GM08714 (cell line): ENCODE measurements at regions not wholly inside any gene's neighbourhood (a gene's known extent, or its start where the extent isn't known, plus 50 kb on each side); places are given as distances from the start of the nearest gene placed in this dataset.

Experiments
- H3K4me3 ChIP-seq: fragments of 200-500 bp; sonication (Bioruptor generic); 2 replicates; pipeline ENCODE4 v1.5.1; 2014; ENCODE audit warnings: mild to moderate bottlenecking, low read length, inconsistent platforms
- ZNF274 ChIP-seq: IDR thresholded peaks from 2 replicates; pipeline ENCODE4 v1.6.1; 2012; ENCODE audit warnings: mild to moderate bottlenecking, low read depth, low read length

- TF ChIP-seq ZNF274, result no peak
- H3K4me3 ChIP-seq, result no peak overlapping the region
These were observed 891.4 kb downstream of the CCDC85A start for GRCh38 chr2:57075226-57075625.

DNA sequence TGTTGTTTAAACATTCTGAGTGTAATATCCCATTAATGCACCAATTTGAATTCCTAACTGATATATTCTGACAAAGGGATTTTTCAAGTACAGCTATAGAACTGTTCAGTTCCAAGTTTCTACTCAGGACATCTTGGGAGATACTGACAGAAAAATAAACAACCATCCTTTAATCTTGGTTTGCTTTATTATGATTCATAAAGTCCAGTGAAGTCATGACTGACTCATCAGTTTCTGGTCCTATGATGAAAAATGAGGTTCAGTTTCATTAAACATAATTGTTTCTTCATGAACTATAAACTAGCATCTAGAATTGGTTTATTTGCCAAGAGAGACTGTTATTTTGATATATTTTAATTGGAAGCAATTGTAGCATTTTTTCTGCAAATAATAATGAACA, 896.2 kb downstream of the CCDC85A start:
- no peak overlapping the region for H3K4me3 ChIP-seq
- TF ChIP-seq ZNF274, result no peak

DNA sequence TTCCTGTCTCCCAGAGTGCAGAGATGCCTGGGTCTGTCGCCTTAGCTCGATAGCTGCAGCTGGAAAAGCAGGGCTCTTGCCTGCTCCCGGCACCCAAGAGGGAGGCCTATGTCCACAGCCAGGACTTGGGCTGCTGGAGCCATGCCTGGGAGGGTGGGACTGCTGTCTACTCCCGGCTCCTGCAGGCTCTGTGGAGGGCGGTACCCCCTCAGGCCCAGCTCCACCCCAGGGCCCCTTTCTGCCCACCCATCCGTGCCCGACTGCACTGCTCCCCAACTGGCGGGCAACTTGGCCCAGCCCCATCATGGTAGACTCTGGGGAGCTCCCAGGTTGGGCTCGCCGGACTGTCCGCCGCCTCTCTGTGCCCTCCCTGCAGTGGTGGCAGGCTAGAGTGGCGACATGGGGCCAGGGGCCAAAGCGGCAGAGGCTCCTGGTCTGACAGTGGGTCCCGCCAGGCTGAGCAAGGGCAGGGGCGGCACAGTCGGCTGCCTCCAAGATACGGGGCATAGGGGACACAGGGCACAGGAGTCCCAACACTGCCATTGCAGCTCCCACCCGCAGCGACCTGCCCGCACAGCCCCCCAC, 901.0 kb downstream of the CCDC85A start:
- H3K4me3 ChIP-seq, result no peak overlapping the region
- TF ChIP-seq ZNF274, result no peak

GRCh38 chr2:57093020-57093419, 909.2 kb downstream of the CCDC85A start:
- H3K4me3 ChIP-seq, result no peak overlapping the region
- no peak for TF ChIP-seq ZNF274

- TF ChIP-seq ZNF274, result no peak
- H3K4me3 ChIP-seq, result no peak overlapping the region
These were observed 914.1 kb downstream of the CCDC85A start for GRCh38 chr2:57097855-57098254.

GRCh38 chr2:57100436-57100835, 916.6 kb downstream of the CCDC85A start:
- TF ChIP-seq ZNF274, result no peak
- no peak overlapping the region for H3K4me3 ChIP-seq

GRCh38 chr2:57105694-57106093, 921.9 kb downstream of the CCDC85A start:
- no peak overlapping the region for H3K4me3 ChIP-seq
- no peak for TF ChIP-seq ZNF274

- TF ChIP-seq ZNF274, result no peak
- H3K4me3 ChIP-seq, result no peak overlapping the region
These were observed 923.6 kb downstream of the CCDC85A start for GRCh38 chr2:57107353-57107752.

- no peak overlapping the region for H3K4me3 ChIP-seq
- TF ChIP-seq ZNF274, result no peak
These were observed 927.7 kb downstream of the CCDC85A start for GRCh38 chr2:57111531-57111930.

DNA sequence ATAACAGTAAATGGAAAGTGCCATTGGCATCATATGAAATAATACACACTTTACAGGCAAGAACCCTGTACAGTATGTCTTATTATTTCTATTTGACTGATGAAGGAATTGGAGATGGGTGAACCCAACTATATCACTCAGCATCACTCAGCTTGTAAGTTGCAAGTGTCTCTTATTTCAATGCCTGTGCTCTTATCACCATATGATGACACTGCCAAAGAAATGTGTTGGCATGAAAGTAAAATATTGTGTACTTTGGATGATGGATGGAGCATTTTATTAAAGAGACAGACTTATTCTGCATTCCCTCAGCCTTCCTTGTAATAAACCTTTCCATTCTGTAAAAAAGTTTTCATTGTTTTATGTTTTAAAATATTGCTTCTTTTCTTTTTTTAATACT, 927.5 kb upstream of the VRK2 start:
- H3K4me3 ChIP-seq, result no peak overlapping the region
- TF ChIP-seq ZNF274, result no peak

DNA sequence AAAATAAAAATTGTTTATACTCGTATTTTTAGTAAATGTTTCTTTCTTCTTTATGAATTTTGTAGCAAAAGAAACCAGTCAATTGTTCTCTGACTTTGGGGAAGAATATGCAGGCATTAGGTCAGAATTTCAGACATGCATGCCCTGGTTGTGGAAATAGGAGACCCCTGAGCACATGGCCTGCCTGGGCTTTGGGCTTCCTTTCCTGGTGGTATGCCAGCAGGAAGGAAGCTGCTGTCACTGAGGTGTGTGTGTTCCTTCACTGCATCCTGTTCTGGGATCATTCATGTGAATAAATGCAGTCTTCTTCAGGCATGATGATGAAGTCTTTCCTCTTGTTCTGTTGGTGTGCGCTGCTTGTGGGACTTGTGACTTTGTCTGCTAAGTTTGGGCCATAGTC, 920.2 kb upstream of the VRK2 start:
- no peak for TF ChIP-seq ZNF274
- no peak overlapping the region for H3K4me3 ChIP-seq

- no peak for TF ChIP-seq ZNF274
- no peak overlapping the region for H3K4me3 ChIP-seq
These were observed 907.4 kb upstream of the VRK2 start for GRCh38 chr2:57139179-57139578.

DNA sequence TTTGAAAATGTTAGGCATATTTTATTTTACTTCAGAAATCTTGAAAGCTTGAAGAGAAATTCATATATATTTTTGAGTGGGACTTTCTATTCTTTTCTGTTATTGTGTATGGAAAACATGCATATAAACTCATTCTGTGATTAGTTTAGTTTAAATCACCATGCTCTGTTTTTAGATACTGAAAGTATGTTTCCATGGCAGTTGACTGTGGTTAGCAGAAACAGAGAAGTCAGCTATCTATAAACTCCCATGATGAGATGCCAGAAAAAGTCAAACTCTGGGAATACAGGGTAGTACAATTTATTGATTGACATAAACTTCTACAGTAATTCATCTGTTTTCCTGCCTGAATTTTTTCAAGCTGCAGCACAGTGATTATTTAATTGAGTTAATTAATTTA, 905.3 kb upstream of the VRK2 start:
- no peak for TF ChIP-seq ZNF274
- no peak overlapping the region for H3K4me3 ChIP-seq

DNA sequence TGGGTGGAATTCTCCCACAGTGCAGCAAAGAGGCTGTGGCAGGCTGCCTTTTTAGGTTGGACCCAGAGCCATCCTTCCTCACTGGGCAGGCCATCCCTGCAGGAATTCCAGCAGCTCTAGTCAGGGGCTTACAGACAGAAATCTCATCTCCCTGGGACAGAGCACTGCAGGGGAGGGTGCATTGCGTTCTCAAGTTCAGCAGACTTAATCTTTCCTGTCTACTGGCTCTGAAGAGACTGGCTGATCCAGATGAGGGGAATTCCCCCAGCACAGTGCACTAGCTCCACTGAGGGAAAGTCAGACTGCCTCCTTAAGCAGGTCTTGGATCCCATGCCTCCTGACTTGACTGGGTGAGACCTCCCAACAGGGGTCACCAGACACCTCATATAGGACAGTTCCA, 899.7 kb upstream of the VRK2 start:
- no peak overlapping the region for H3K4me3 ChIP-seq
- TF ChIP-seq ZNF274, result no peak

DNA sequence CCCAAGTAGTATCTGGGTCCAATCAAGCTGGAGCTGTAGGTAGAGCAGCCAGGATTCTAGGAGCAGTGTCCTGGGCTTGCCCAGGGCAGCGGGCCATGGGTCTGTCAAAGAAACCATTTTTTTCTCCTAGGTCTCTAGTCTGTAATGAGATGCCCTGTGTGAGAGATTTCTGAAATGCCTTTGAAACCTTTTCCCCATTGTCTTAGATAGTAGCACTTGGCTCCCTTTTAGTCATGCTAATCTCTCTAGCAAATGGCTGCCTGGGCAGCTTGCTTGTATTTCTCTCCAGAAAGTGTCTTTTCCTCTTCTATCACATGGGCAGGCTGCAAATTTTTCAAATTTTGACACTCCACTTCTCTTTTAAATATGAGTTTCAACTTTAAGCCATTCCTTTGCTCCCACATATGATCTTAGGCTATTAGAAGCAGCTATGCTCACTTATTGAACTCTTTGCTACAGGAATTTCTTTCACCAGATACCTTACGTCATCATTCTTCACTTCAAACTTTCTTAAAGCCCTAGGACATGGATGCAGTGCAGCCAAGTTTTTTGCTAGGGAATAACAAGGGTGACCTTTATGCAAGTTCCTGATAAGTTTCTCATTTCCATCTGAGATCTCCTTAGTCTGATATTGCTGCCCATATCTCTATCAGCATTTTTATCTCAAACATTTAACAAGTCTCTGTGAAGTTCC, 890.2 kb upstream of the VRK2 start:
- no peak overlapping the region for H3K4me3 ChIP-seq
- TF ChIP-seq ZNF274, result no peak

GRCh38 chr2:57160976-57161375, 885.6 kb upstream of the VRK2 start:
- no peak for TF ChIP-seq ZNF274
- no peak overlapping the region for H3K4me3 ChIP-seq
